GM19035 (cell line): ENCODE measurements at regions not wholly inside any gene's neighbourhood (a gene's known extent, or its start where the extent isn't known, plus 50 kb on each side); places are given as distances from the start of the nearest gene placed in this dataset.

ENCODE experiments used
- ATAC-seq: cut with Tn5 transposase; IDR thresholded peaks from one replicate; pipeline ENCODE4 v1.9.1; 2021; ENCODE audit not compliant: unreplicated experiment

DNA sequence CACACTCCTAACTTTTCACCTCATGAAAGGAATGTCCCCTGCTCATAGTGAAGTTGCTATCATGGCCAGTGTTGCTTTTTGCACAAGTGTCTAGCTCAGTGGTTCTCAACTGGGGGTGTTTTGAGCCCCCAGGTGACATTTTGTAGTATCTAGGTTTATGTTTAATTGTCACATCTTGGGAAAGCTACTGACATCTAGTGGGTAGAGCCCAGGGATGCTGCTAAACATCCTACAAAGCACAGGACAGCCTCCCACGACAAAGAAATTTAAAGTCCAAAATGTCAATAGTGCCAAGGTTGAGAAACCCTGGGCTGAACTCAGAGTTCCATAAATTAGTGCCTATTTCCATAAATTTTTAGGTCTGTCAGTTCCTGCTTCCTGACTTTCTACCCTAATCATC, 70.7 kb upstream of the HCCS start:
- no peak for ATAC-seq

DNA sequence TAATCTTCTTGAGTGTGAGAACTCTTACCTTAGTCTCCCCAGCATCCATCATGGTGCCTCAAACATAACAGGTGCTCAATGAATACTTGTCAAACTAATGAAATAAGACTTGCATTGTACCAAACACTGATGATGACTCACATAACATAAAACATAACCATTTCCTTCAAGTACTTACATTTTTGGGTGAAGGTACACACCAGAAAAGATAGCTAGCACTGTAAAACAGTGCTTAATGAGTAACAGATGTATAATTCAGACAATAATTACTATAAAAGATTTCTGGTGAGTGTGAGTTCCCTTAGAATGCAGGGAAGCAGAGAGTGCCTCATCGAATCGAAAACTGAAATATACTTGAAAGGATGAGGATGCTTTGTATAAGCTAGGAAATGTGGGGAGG, 70.1 kb upstream of the HCCS start:
- no peak for ATAC-seq

DNA sequence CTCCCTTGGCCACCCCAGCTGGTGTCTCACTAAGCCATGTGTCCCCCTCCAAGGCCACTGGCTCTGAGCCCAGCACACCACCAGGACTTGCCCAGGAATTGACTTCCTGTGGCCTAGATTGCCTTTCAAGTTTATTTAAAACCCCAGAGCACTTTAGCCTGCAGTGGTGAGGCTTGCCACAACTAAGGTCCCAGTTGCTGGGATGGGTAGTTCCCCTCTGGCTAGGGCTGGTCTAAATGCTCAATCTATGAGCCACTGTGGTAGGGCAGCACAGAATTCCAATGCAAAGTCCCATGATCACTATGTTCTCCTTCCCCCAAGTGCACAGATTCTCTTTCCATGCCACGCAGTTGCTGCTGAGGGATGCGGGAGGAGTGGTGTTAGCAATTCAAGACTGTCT, 61.1 kb upstream of the HCCS start:
- no peak for ATAC-seq

GRCh38 chrX:11053351-11053750, 57.8 kb upstream of the HCCS start:
- ATAC-seq: no peak

GRCh38 chrX:11056322-11057176, 54.6 kb upstream of the HCCS start:
- ATAC-seq: no peak

- ATAC-seq: no peak
Observed at GRCh38 chrX:11059933-11060332, 51.2 kb upstream of the HCCS start.
